ENCODE measurements at regions not wholly inside any gene's neighbourhood (a gene's known extent, or its start where the extent isn't known, plus 50 kb on each side); places are given as distances from the start of the nearest gene placed in this dataset.

DNA sequence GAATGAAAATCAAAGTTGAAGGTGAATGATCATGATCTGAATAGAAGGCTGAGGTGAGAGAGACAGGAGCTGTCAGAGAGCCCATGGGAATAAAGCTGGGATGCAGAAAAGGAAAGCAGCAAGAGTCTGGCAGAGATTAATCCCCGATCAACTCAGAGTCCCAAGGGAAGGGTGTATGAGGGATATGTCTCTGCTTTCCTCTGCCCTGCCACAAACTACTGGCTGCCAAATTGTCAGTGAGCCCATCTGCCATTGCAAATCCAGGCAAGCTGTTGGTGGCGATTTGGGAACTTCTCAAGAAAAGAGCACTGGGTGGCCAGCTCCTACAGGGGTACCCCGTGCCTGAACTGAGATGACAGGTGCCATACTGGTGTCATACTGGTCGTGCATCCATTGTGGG is 705.5 kb upstream of the MAN1A1 start:
- Histone ChIP-seq H3K36me3 (no peaks in the 10 kb centered on the region), H3K4me3 (no peak overlapping the region), H3K4me1 (no peaks in the 10 kb centered on the region), H3K27ac (no peak overlapping the region), H3K9me3 (no peaks in the 10 kb centered on the region), H3K27me3 (no peaks in the 10 kb centered on the region)
- no peak for DNase-seq (ENCODE audit: low spot score in 2 of 2)
- TF ChIP-seq, protein P1, sequence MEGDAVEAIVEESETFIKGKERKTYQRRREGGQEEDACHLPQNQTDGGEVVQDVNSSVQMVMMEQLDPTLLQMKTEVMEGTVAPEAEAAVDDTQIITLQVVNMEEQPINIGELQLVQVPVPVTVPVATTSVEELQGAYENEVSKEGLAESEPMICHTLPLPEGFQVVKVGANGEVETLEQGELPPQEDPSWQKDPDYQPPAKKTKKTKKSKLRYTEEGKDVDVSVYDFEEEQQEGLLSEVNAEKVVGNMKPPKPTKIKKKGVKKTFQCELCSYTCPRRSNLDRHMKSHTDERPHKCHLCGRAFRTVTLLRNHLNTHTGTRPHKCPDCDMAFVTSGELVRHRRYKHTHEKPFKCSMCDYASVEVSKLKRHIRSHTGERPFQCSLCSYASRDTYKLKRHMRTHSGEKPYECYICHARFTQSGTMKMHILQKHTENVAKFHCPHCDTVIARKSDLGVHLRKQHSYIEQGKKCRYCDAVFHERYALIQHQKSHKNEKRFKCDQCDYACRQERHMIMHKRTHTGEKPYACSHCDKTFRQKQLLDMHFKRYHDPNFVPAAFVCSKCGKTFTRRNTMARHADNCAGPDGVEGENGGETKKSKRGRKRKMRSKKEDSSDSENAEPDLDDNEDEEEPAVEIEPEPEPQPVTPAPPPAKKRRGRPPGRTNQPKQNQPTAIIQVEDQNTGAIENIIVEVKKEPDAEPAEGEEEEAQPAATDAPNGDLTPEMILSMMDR (IDR thresholded peaks at IDR 0.05), result no peak
- intact Hi-C loops (cut with DNase I), result no loop called here

DNA sequence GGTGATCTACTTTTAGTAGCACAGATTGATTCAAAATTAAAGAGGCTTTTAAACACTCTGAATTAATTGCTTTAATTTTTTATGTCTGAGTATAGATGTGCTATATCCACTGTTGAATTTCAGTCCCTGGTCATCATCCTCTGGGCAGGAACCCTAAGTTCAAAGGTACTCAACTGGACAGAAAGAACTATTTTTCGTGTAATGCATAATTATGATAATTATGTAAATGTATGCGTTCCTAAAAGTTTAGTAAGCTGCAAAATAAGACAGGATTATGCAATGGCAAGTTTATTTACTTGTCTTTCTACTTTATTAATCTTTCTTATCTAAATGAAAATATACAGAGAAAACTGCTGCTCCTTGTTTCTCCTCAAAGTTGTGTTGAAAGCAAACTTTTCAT is 690.1 kb upstream of the MAN1A1 start:
- Histone ChIP-seq H3K27me3 (no peaks in the 10 kb centered on the region), H3K27ac (no peak overlapping the region), H3K9me3 (no peaks in the 10 kb centered on the region), H3K4me3 (no peak overlapping the region), H3K36me3 (no peaks in the 10 kb centered on the region), H3K4me1 (no peaks in the 10 kb centered on the region)
- DNase-seq (ENCODE audit: low spot score in 2 of 2), result no peak
- intact Hi-C loops (cut with DNase I), result no loop called here
- TF ChIP-seq, protein P1 (IDR thresholded peaks at IDR 0.05), result no peak

DNA sequence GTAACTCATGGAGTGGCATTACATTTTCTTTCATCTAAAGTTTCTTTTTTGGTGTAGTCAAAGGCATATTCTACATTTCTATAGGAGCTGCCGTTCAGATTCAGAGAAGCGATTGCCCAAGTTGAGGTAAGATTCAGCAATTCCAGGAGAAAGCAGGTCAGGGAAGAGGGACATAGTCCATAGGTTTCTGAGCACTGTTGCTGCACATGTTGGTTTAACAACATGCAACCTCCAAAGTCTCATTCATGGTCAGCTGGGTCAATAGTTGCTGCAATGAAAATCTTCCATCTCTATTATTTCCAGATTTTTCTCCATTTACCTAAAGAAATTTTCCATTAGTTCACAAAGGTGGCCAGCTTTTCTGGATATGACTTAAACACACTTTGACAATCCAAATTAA is 682.3 kb upstream of the MAN1A1 start:
- no peak for DNase-seq (ENCODE audit: low spot score in 2 of 2)

DNA sequence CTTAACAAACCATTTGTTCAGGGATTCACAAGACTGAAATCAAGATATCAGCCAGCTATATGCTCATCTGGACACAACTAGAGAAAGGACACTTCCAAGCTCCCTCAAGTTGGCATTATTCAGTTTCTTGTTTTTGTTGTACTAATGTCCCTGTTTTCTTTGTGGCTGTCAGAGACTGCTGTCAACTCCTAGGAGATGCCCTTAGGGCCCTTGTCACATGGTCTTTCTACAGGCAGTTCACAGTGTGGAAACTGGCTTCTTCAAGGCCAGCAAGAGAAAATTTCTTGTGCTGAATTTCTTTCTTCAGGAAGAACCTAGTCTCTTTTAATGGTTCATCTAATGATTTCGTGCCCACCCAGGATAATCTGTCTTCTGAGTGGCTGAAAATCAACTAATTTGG is 677.2 kb upstream of the MAN1A1 start:
- Histone ChIP-seq H3K27me3 (no peaks in the 10 kb centered on the region), H3K27ac (no peak overlapping the region)
- intact Hi-C loops (cut with DNase I), result no loop called here

More for the DNA sequence above, 682.3 kb upstream of the MAN1A1 start:
- H3K4me3 ChIP-seq, result no peak overlapping the region
- intact Hi-C loops (cut with DNase I), result no loop called here
- no peaks in the 10 kb centered on the region for H3K36me3 ChIP-seq
- no peaks in the 10 kb centered on the region for H3K9me3 ChIP-seq
- no peaks in the 10 kb centered on the region for H3K27me3 ChIP-seq
- no peaks in the 10 kb centered on the region for H3K4me1 ChIP-seq
- H3K27ac ChIP-seq, result no peak overlapping the region
- TF ChIP-seq, protein P1 (IDR thresholded peaks at IDR 0.05), result no peak

DNA sequence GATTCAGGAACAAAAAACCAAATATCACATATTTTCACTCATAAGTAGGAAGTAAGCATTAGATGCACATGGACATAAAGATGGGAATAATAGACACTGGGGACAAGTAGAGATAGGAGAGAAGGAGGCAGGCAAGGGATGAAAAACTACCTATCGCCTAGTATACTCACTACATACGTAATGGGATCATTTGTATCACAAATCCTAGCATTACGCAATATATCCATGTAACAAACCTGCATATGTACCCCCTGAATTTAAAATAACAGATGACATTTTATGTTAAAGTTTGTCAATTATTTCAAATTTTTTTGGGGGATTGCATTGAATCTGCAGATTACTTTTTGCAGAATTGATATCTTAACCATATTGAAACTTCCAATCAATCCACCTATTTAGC is 660.5 kb upstream of the MAN1A1 start:
- no peak for DNase-seq (ENCODE audit: low spot score in 2 of 2)
- intact Hi-C loops (cut with DNase I), result no loop called here
- no peaks in the 10 kb centered on the region for H3K36me3 ChIP-seq
- H3K4me1 ChIP-seq, result no peaks in the 10 kb centered on the region
- H3K27ac ChIP-seq, result no peak overlapping the region
- H3K27me3 ChIP-seq, result no peaks in the 10 kb centered on the region
- TF ChIP-seq, protein P1 (IDR thresholded peaks at IDR 0.05), result no peak
- H3K9me3 ChIP-seq, result no peaks in the 10 kb centered on the region
- H3K4me3 ChIP-seq, result no peak overlapping the region

More for the DNA sequence above, 677.2 kb upstream of the MAN1A1 start:
- Histone ChIP-seq H3K36me3 (no peaks in the 10 kb centered on the region), H3K4me3 (no peak overlapping the region), H3K9me3 (no peaks in the 10 kb centered on the region), H3K4me1 (no peaks in the 10 kb centered on the region)
- TF ChIP-seq, protein P1 (IDR thresholded peaks at IDR 0.05), result no peak
- no peak for DNase-seq (ENCODE audit: low spot score in 2 of 2)

DNA sequence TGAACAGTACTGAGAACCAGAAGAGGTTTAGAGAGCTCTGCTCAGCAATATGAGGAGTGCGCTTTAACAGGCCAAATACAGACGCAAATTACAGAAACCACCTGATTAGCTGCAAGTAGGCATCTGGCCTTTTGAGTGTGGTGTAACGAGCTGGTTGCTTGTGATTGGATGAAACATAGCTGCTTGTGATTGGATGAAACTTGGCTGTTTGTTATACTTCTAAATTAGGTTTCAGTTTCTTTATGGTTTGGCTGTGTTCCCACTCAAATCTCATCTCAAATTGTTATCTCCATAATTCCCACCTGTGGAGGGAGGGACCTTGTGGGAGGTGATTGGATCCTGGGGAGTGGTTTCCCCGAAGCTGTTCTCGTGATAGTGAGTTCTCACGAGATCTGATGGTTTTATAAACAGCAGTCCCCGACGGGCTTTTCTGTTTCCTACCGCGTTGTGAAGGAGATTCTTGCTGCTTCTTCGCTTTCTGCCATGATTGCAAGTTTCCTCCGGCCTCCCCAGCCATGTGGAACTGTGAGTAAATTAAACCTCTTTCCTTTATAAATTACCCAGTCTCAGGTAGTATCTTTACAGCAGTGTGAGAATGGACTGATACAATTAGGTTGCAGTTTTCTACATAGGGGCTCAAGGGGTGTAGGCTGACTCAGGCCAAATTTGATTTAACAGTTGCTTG is 655.9 kb upstream of the MAN1A1 start:
- TF ChIP-seq, protein P1 (IDR thresholded peaks at IDR 0.05), result no peak
- intact Hi-C loops (cut with DNase I), result no loop called here
- H3K27me3 ChIP-seq, result no peaks in the 10 kb centered on the region
- no peaks in the 10 kb centered on the region for H3K36me3 ChIP-seq
- DNase-seq (ENCODE audit: low spot score in 2 of 2), result no peak
- H3K4me3 ChIP-seq, result no peak overlapping the region
- no peak overlapping the region for H3K27ac ChIP-seq
- H3K9me3 ChIP-seq, result no peaks in the 10 kb centered on the region
- no peaks in the 10 kb centered on the region for H3K4me1 ChIP-seq

Data from ascending aorta (tissue), 2 donors.